ENCODE measurements at regions not wholly inside any gene's neighbourhood (a gene's known extent, or its start where the extent isn't known, plus 50 kb on each side); places are given as distances from the start of the nearest gene placed in this dataset.

- Histone ChIP-seq H3K4me1 (ENCODE audit: low read depth) (no peaks in the 10 kb centered on the region), H3K36me3 (ENCODE audit: low read depth) (no peaks in the 10 kb centered on the region), H3K4me3 (no peak overlapping the region), H3K9me3 (no peaks in the 10 kb centered on the region)
- intact Hi-C loops (cut with DNase I, micrococcal nuclease), result no loop called here
- ATAC-seq (no peak), DNase-seq (no peak)
- TF ChIP-seq CTCF (IDR thresholded peaks at IDR 0.05), result no peak
These were observed 88.5 kb upstream of the GLS start for GRCh38 chr2:190791976-190792575.

- H3K4me3 ChIP-seq, result no peak overlapping the region
- TF ChIP-seq CTCF (IDR thresholded peaks at IDR 0.05), result no peak
- intact Hi-C loops (cut with DNase I, micrococcal nuclease), result no loop called here
- no peak for ATAC-seq
- H3K36me3 ChIP-seq (ENCODE audit: low read depth), result no peaks in the 10 kb centered on the region
- no peaks in the 10 kb centered on the region for H3K9me3 ChIP-seq
- DNase-seq, result no peak
- no peaks in the 10 kb centered on the region for H3K4me1 ChIP-seq (ENCODE audit: low read depth)
These were observed 87.4 kb upstream of the GLS start for GRCh38 chr2:190792956-190793888.

- no peaks in the 10 kb centered on the region for H3K9me3 ChIP-seq
- H3K4me1 ChIP-seq (ENCODE audit: low read depth), result no peaks in the 10 kb centered on the region
- DNase-seq (no peak), ATAC-seq (no peak)
- intact Hi-C loops (cut with DNase I, micrococcal nuclease), result no loop called here
- TF ChIP-seq CTCF (IDR thresholded peaks at IDR 0.05), result no peak
- no peaks in the 10 kb centered on the region for H3K36me3 ChIP-seq (ENCODE audit: low read depth)
- H3K4me3 ChIP-seq, result no peak overlapping the region
These were observed 86.2 kb upstream of the GLS start for GRCh38 chr2:190794377-190794776.

GRCh38 chr2:190794790-190795189, 85.8 kb upstream of the GLS start:
- Histone ChIP-seq H3K4me1 (ENCODE audit: low read depth) (no peaks in the 10 kb centered on the region), H3K9me3 (no peaks in the 10 kb centered on the region), H3K4me3 (no peak overlapping the region), H3K36me3 (ENCODE audit: low read depth) (no peaks in the 10 kb centered on the region)
- DNase-seq (no peak), ATAC-seq (no peak)
- no peak for TF ChIP-seq CTCF (IDR thresholded peaks at IDR 0.05)
- intact Hi-C loops (cut with DNase I, micrococcal nuclease), result no loop called here

GRCh38 chr2:190795686-190796085, 84.9 kb upstream of the GLS start:
- Histone ChIP-seq H3K9me3 (no peaks in the 10 kb centered on the region), H3K36me3 (ENCODE audit: low read depth) (no peaks in the 10 kb centered on the region), H3K4me1 (ENCODE audit: low read depth) (no peaks in the 10 kb centered on the region), H3K4me3 (no peak overlapping the region)
- ATAC-seq (no peak), DNase-seq (no peak)
- intact Hi-C loops (cut with DNase I, micrococcal nuclease), result no loop called here
- TF ChIP-seq CTCF (IDR thresholded peaks at IDR 0.05), result no peak

Data from mucosa of descending colon (tissue), 3 donors.